Activated CD4-positive, alpha-beta memory T cell treated with anti-CD3 and anti-CD28 coated beads for 36 hours (primary cell): ENCODE measurements at regions not wholly inside any gene's neighbourhood (a gene's known extent, or its start where the extent isn't known, plus 50 kb on each side); places are given as distances from the start of the nearest gene placed in this dataset.
"Not testable (repeated sequence)": the region's sequence is repeated elsewhere in the genome, so short reads cannot be mapped to it uniquely, and the experiment has no call there.

Experiments used
- CTCF ChIA-PET: fragments of 350-600 bp; sonication (Branson Sonifier 250); formaldehyde crosslinking; loops from one replicate; lab custom pipeline; 2021; ENCODE audit warnings: antibody characterized with exemption, inconsistent platforms; lab: Charles Lee
- POLR2A ChIA-PET: fragments of 350-600 bp; sonication (Branson Sonifier 250); formaldehyde crosslinking; loops from one replicate; lab custom pipeline; 2021; ENCODE audit warnings: antibody characterized with exemption; lab: Charles Lee
- DNase-seq: peaks from one replicate; pipeline ENCODE4 v3.0.0-alpha.2; 2020
- H3K27ac Mint-ChIP-seq: one replicate; pipeline ENCODE4 v1.8.0; 2021; ENCODE audit warnings: mixed read lengths
- H3K27me3 Mint-ChIP-seq: one replicate; pipeline ENCODE4 v1.8.0; 2021; ENCODE audit warnings: mixed read lengths
- H3K36me3 Mint-ChIP-seq: one replicate; pipeline ENCODE4 v1.8.0; 2021; ENCODE audit warnings: mixed read lengths
- H3K4me1 Mint-ChIP-seq: one replicate; pipeline ENCODE4 v1.8.0; 2021; ENCODE audit warnings: low read depth, mixed read lengths
- H3K4me3 Mint-ChIP-seq: one replicate; pipeline ENCODE4 v1.8.0; 2021; ENCODE audit warnings: mild to moderate bottlenecking, mixed read lengths
- H3K9me3 Mint-ChIP-seq: one replicate; pipeline ENCODE4 v1.8.0; 2021; ENCODE audit warnings: mixed read lengths
- intact Hi-C: fragments of 100-400 bp; cut with micrococcal nuclease; formaldehyde crosslinking; loops from one replicate; pipeline ENCODE4 v1.15.1; 2023

DNA sequence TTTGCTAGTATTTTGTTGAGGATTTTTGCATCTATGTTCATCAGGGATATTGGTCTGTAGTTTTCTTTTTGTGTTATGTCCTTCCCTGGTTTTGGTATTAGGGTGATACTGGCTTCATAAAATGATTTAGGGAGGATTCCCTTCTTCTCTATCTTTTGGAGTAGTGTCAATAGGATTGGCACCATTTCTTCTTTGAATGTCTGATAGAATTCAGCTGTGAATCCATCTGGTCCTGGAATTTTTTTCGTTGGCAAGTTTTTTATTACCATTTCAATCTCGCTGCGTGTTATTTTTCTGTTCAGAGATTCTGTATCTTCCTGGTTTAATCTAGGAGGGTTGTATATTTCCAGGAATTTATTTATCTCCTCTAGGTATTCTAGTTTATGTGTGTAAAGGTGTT lies 234.3 kb downstream of the OXSM start:
- H3K36me3 Mint-ChIP-seq, POLR2A ChIA-PET, H3K4me1 Mint-ChIP-seq, intact Hi-C loops, H3K27ac Mint-ChIP-seq, H3K4me3 Mint-ChIP-seq, H3K27me3 Mint-ChIP-seq, CTCF ChIA-PET, DNase-seq: not testable (repeated sequence)
- peaks cover 17% of the 10 kb centered on the region for H3K9me3 Mint-ChIP-seq

DNA sequence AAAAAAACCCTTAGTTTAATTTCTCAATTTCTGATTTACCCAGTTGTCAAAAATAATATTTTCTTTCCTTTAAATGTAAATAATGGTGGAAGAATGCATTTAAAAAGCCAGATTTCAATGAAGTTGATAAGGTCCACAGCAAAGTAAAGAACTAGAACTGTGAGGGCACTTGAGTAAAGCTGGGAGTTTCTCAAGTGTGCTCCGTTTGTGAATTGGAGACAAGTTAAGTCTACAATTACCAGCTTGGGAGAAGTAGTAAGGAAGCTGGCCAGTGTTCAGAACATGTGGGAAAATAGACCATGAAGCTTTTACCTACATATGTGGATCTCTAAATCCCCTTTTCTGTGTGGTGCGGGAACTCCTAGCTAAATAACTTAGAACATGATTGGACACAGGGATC lies 239.4 kb downstream of the OXSM start:
- CTCF ChIA-PET, result no interaction called here
- H3K27ac Mint-ChIP-seq, result no peak overlapping the region
- intact Hi-C loops, result no loop called here
- peaks cover 8% of the 10 kb centered on the region for H3K9me3 Mint-ChIP-seq
- peaks cover 2% of the 10 kb centered on the region for H3K27me3 Mint-ChIP-seq
- POLR2A ChIA-PET, result no interaction called here
- no peaks in the 10 kb centered on the region for H3K4me1 Mint-ChIP-seq
- no peaks in the 10 kb centered on the region for H3K36me3 Mint-ChIP-seq
- no peak for DNase-seq
- no peak overlapping the region for H3K4me3 Mint-ChIP-seq

DNA sequence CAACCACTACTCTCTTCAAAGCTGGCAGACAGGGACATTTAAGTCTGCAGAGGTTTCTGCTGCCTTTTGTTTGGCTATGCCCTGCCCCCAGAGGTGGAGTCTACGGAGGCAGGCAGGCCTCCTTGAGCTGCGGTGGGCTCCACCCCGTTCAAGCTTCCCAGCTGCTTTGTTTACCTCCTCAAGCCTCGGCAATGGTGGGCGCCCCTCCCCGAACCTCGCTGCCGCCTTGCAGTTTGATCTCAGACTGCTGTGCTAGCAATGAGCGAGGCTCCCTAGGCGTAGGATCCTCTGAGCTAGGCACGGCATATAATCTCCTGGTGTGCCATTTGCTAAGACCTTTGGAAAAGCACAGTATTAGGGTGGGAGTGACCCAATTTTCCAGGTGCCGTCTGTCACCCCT lies 252.2 kb downstream of the OXSM start:
- H3K36me3 Mint-ChIP-seq, intact Hi-C loops, H3K27ac Mint-ChIP-seq, CTCF ChIA-PET, H3K4me3 Mint-ChIP-seq, POLR2A ChIA-PET, H3K27me3 Mint-ChIP-seq, DNase-seq, H3K4me1 Mint-ChIP-seq: not testable (repeated sequence)
- H3K9me3 Mint-ChIP-seq, result peaks cover 14% of the 10 kb centered on the region

DNA sequence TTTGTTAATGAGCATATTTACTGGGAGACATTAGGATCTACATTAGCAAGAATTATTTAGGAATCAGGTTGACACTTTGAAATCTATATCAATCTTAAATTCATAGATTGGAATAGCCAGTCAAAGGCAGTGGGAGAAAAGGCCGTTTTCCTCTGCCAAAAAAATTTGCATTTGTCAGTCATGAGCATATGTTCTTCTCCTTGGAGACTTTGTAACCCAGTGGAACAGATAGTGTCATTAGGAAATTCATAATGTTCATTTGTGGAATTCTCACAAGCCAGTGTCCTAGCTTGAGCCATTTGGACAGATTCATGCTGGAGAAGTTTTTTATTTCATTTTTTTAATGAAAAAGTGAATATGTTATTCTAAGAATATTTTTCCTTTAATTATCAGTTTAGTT lies 260.1 kb downstream of the OXSM start:
- H3K4me1 Mint-ChIP-seq, result no peaks in the 10 kb centered on the region
- H3K27ac Mint-ChIP-seq, result no peak overlapping the region
- DNase-seq, result no peak
- no peak overlapping the region for H3K4me3 Mint-ChIP-seq
- ChIA-PET CTCF (no interaction called here), POLR2A (no interaction called here)
- H3K9me3 Mint-ChIP-seq, result no peaks in the 10 kb centered on the region
- H3K27me3 Mint-ChIP-seq, result no peaks in the 10 kb centered on the region
- intact Hi-C loops, result no loop called here
- H3K36me3 Mint-ChIP-seq, result no peaks in the 10 kb centered on the region

DNA sequence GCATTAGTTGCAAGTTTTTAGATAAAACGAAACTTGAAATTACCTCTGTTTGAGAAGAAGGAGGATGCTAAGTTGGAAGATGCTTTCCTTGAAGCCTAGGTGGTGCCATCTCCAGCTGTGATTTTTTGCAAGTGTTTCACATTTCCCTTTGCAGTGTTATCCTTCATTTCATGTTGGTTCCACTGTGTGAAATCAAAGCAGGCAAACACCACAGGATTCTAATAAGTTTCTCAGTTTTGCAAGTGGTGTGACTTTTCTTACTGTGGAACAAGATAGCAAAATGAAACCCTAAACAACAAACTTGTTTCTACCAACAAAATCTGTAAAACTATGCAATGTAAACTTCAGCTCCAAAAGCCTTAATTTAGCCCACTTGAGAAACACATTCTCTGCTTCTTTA lies 260.9 kb downstream of the OXSM start:
- CTCF ChIA-PET, result no interaction called here
- no peak for DNase-seq
- Mint-ChIP-seq H3K4me3 (no peak overlapping the region), H3K27ac (no peak overlapping the region), H3K9me3 (no peaks in the 10 kb centered on the region), H3K36me3 (no peaks in the 10 kb centered on the region), H3K4me1 (no peaks in the 10 kb centered on the region), H3K27me3 (no peaks in the 10 kb centered on the region)
- POLR2A ChIA-PET, result no interaction called here
- intact Hi-C loops, result no loop called here

DNA sequence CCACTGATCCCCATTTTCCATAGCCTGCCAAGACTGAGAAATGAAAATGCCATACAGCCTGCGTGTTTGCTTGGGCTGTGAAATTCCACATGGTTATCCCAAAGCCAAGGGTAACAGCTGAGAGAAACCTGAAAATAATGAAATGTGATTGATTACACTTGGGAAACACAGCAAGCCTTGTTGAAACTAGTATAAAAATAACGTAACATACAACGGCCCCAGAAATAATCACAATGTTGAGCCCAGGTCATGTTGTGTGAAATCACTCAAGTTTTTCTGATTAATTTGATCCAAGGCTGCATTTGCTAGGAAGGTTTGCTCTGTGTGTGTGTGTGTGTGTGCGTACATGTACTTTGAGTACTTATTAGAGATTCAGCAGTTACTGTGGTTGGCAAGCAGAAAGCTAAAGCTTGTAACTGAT lies 269.0 kb downstream of the OXSM start:
- Mint-ChIP-seq H3K27me3 (peaks cover 3% of the 10 kb centered on the region), H3K9me3 (no peaks in the 10 kb centered on the region), H3K4me3 (no peak overlapping the region), H3K4me1 (no peaks in the 10 kb centered on the region), H3K36me3 (no peaks in the 10 kb centered on the region), H3K27ac (no peak overlapping the region)
- ChIA-PET POLR2A (no interaction called here), CTCF (no interaction called here)
- intact Hi-C loops, result no loop called here
- no peak for DNase-seq

DNA sequence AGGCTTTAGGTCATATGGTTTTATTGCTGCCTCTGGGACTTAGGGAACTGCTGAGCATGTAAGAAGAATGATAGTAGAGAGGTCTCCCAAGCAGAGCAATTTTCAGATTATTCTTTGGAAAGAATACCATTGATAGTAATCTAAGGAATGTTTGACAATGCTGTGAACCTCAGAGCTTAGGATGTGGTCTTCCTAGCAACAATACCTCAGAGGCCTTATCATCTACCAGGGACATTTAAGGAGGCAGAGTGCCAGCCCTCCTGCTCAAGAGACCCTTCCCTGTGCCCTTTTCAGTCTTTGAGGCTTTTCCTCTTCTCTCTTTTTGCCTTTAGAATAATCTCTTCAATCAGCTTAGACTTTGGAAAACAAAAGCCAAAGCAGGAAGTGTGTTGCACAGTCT lies 272.1 kb downstream of the OXSM start:
- Mint-ChIP-seq H3K4me3 (no peak overlapping the region), H3K9me3 (no peaks in the 10 kb centered on the region), H3K27me3 (peaks cover 3% of the 10 kb centered on the region), H3K27ac (no peak overlapping the region), H3K36me3 (no peaks in the 10 kb centered on the region), H3K4me1 (no peaks in the 10 kb centered on the region)
- intact Hi-C loops, result no loop called here
- POLR2A ChIA-PET, result no interaction called here
- no peak for DNase-seq
- CTCF ChIA-PET, result no interaction called here

DNA sequence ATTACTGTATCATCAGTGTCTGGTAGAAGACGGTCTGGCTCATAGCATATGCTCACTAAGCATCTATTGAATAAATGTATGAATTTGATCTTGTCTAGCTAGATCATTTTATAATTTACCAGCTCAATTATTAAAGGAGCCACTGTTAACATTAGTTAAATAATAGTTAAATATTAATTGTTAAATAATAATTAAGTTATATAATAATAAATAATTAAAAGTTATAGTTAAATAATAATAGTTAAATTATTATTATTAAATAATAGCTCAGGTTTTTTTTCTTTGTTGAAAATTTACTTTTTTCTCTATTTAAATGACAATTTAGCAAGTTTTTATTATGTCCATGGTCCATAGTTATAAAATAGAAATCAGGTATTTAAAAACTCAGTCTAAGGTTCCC lies 274.4 kb downstream of the OXSM start:
- ChIA-PET CTCF (no interaction called here), POLR2A (no interaction called here)
- Mint-ChIP-seq H3K27ac (no peak overlapping the region), H3K36me3 (no peaks in the 10 kb centered on the region), H3K4me1 (no peaks in the 10 kb centered on the region), H3K4me3 (no peak overlapping the region), H3K9me3 (no peaks in the 10 kb centered on the region), H3K27me3 (peaks cover 3% of the 10 kb centered on the region)
- DNase-seq, result no peak
- intact Hi-C loops, result no loop called here

DNA sequence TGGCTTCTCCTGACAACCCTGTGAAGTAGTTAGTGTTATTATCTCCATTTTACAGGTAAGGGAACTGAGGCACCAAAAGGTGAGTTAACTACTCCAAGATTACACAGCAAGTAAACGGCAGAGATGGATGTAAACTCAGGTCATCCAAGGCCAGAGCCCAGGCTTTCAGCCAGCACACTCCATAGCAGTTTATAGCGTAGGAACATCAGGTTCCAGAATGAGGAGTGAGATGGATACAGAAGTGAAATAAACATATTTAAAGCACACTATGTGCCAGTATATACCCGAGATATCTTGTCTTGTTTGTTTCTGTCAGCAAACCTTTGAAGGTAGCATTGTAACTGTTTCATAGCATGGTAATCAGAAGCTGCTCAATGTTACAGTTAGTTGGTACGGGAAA lies 279.0 kb downstream of the OXSM start:
- intact Hi-C loops, result no loop called here
- no peaks in the 10 kb centered on the region for H3K27me3 Mint-ChIP-seq
- no peaks in the 10 kb centered on the region for H3K36me3 Mint-ChIP-seq
- no peak overlapping the region for H3K27ac Mint-ChIP-seq
- DNase-seq, result no peak
- no peaks in the 10 kb centered on the region for H3K9me3 Mint-ChIP-seq
- no peak overlapping the region for H3K4me3 Mint-ChIP-seq
- ChIA-PET POLR2A (no interaction called here), CTCF (no interaction called here)
- H3K4me1 Mint-ChIP-seq, result no peaks in the 10 kb centered on the region

DNA sequence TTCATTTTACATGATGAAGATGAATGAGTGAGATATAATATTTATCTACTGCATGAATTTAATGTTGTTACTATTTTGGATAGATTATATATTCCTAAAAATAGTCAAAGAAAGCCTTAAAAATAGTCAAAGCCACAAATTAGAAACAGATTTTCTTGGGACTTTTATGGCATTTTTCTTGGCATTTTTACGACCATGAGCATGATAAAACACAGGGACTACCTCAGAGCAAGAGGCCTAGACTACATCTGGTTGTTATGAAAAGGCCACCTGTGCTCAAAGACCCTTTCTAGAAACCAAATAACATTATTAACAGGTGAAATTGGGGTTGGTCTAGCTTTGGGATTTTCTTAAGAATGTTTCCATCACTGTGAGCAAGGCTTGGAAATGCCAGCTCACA lies 281.0 kb downstream of the OXSM start:
- no peaks in the 10 kb centered on the region for H3K9me3 Mint-ChIP-seq

DNA sequence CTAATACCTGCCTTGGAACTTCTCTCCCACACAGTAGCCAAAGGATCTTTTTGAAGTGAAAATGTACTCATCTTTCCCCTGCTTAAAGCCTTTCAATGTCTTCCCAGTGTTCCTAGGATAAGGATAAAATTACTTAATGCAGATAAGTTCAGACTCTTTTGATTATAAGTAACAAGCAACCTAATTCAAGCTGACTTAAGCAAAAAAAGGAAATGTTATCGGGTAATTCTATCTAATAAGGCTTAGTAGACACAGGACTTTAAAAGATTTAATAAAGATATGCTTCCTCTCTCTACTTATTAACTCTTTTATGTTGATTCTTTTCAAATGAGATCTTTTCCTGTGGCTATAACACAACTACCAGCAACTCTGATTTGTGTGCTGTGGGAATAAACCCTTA lies 284.2 kb downstream of the OXSM start:
- Mint-ChIP-seq H3K9me3 (no peaks in the 10 kb centered on the region), H3K4me3 (no peak overlapping the region), H3K27me3 (peaks cover 1% of the 10 kb centered on the region), H3K36me3 (no peaks in the 10 kb centered on the region), H3K4me1 (no peaks in the 10 kb centered on the region), H3K27ac (no peak overlapping the region)
- DNase-seq, result no peak
- POLR2A ChIA-PET, result no interaction called here
- CTCF ChIA-PET, result no interaction called here
- intact Hi-C loops, result no loop called here

More for the DNA sequence above, 281.0 kb downstream of the OXSM start:
- H3K4me1 Mint-ChIP-seq, result no peaks in the 10 kb centered on the region
- ChIA-PET POLR2A (no interaction called here), CTCF (no interaction called here)
- intact Hi-C loops, result no loop called here
- H3K27ac Mint-ChIP-seq, result no peak overlapping the region
- peaks cover 1% of the 10 kb centered on the region for H3K27me3 Mint-ChIP-seq
- no peak overlapping the region for H3K4me3 Mint-ChIP-seq
- DNase-seq, result no peak
- no peaks in the 10 kb centered on the region for H3K36me3 Mint-ChIP-seq

DNA sequence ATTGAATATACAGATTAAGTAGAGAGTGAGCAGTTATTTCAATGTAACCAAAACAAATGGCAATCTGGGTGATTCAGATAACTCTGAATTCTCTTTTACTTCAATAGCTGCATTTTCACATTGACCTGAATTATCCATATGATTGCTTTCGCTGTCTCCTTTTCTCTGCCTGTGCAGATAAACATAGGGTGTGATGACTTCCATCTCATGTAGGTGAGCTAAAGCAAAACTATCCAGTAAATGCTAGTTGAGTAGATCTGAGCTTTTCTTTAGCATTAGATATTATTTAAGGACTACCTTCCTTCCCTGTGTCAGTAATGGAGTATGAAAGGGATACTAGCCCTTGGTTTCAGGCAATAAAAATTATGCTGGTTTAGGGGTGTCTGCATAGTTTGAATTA lies 288.6 kb downstream of the OXSM start:
- Mint-ChIP-seq H3K27me3 (peaks cover 1% of the 10 kb centered on the region), H3K27ac (no peak overlapping the region), H3K4me1 (no peaks in the 10 kb centered on the region), H3K4me3 (no peak overlapping the region), H3K9me3 (no peaks in the 10 kb centered on the region), H3K36me3 (no peaks in the 10 kb centered on the region)
- POLR2A ChIA-PET, result no interaction called here
- no peak for DNase-seq
- CTCF ChIA-PET, result no interaction called here
- intact Hi-C loops, result no loop called here

DNA sequence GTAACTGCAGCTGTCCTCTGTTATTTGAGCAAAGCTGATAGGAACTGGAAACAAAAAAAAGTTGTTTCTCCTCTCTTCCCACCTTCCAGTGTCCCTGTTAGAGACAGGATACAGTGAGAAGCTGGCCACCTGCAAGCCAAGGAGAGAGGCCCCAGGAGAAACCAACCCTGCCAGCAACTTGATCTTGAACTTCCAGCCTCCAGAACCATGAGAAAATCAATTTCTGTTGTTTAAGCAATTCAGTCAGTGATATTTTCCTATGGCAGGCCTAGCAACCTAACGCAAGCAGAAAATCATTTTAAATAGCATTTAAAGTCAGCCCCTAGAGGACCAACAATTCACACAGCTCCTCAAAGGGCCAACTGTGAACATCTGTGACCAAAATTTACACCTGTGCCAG lies 291.3 kb downstream of the OXSM start:
- no peak for DNase-seq
- POLR2A ChIA-PET, result no interaction called here
- no peaks in the 10 kb centered on the region for H3K4me1 Mint-ChIP-seq
- H3K9me3 Mint-ChIP-seq, result no peaks in the 10 kb centered on the region
- no peak overlapping the region for H3K27ac Mint-ChIP-seq
- no peaks in the 10 kb centered on the region for H3K36me3 Mint-ChIP-seq
- H3K4me3 Mint-ChIP-seq, result no peak overlapping the region
- intact Hi-C loops, result no loop called here
- H3K27me3 Mint-ChIP-seq, result no peaks in the 10 kb centered on the region
- CTCF ChIA-PET, result no interaction called here

DNA sequence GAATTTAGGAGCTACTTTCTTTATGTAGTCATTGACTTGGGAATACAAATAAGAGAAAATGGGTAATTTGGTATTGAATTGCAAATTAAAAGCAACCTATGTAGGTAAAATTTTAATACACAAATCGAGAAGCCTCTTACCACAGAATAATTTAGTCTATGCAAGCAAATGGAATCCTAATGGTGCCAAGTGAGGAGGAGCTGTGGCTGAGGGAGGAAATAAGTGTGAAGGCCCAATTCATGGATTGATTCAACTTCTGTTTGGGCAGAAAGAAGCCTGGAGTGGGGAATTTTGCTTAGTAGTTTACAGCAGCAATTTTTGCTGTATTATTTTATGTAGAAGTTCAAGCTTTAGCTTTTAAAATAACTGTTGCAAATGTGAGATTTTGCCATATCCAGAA lies 291.9 kb downstream of the OXSM start:
- Mint-ChIP-seq H3K27ac (no peak overlapping the region), H3K36me3 (no peaks in the 10 kb centered on the region), H3K9me3 (peaks cover 6% of the 10 kb centered on the region), H3K4me1 (no peaks in the 10 kb centered on the region), H3K27me3 (no peaks in the 10 kb centered on the region), H3K4me3 (no peak overlapping the region)
- POLR2A ChIA-PET, result no interaction called here
- CTCF ChIA-PET, result no interaction called here
- no peak for DNase-seq
- intact Hi-C loops, result no loop called here
